ENCODE measurements at regions not wholly inside any gene's neighbourhood (a gene's known extent, or its start where the extent isn't known, plus 50 kb on each side); places are given as distances from the start of the nearest gene placed in this dataset.

DNA sequence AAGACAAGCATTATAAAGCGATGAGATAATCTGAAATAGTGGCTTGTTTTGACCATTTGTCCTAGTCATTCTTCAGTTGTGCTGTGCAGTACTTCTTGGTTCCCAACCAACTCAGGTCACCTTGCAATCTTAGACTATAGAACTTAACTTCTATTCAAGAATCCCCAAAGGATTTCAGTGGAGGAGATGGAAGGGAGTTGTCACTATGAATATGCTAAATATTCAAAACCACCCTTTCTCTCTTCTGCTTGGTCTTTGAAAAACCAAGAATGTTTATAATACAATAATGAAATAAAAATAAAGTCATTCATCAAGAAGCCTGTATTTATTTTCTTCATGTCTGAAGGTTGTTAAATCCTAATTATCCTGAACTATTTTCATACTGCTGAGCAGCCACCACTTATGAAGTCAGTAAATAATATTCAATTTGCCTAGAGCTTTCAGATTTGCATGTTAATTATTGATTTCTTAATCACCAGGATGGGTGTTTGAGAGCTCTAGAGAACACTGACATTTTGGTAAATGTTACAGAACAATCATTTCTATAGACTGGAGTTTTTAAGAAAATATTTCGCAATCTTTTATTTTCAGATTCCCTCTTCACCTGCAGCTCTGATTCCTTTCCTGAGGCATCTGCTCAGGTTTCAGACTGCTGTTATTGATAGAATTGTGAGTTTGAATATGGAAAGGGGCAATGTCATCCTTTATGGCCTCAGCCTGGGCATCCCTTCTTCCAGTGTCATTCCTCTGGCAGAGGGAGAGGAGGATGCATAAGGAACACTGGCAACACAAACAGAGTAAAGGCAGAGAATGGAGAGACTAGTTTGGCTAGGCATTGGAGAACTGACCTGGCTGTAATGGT is 91.5 kb upstream of the USP47 start:
- Histone ChIP-seq H3K4me2 (no peak overlapping the region), H3K27ac (no peak overlapping the region), H3K4me3 (no peak overlapping the region), H3K4me1 (no peaks in the 10 kb centered on the region), H3K9me3 (no peaks in the 10 kb centered on the region)
- FAIRE-seq (no peak), ATAC-seq (no peak), DNase-seq (ENCODE audit: low read depth in 1 of 2, low spot score in 1 of 2) (no peak)
- WGBS (ENCODE audit: missing lambda C conversion rate): 87% methylated on average over 2 of the region's 2 CpGs
- CTCF ChIA-PET: interaction anchor here (0.6 to 1.9 kb wide), 2 partner anchors 24 to 957 kb away, joined by 4 to 5 read pairs; no protein-coding TSS in a partner anchor
- POLR2A ChIA-PET: no interaction called here
- TF ChIP-seq CEBPB (IDR thresholded peaks at IDR 0.05): peak; percentile 57 to 73; a peak in 3 of 4 replicates
- no peak for TF ChIP-seq RCOR1 (IDR thresholded peaks at IDR 0.05; ENCODE audit: low read depth, low read length)

DNA sequence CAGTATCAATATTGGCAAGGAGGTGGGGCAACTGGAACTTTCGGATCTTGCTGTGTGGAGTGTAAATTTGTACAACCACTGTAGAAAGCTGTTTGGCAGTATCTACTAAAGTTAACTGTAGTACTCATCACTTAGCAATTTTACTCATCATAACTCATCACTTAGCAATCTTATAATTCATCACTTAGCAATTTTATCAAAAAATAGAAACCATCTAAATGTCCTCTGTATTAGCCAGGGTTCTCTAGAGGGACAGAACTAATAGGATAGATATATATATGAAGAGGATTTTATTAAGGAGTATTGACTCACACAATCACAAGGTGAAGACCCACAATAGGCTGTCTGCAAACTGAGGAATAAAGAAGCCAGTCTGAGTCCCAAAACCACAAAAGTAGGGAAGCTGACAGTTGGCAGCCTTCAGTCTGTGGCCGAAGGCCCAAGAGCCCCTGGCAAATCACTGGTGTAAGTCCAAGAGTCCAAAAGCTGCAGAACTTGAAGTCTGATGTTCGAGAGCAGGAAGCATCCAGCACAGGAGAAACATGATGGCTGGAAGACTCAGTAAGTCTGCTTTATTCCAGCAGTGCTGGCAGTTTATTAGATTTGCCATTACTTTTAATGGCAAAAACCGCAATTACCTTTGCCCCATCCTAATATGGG is 92.9 kb upstream of the USP47 start:
- no peak overlapping the region for H3K4me2 ChIP-seq
- H3K27ac ChIP-seq: no peak overlapping the region
- no peaks in the 10 kb centered on the region for H3K4me1 ChIP-seq
- ATAC-seq (no peak; a peak in 1 of 6 replicates), FAIRE-seq (no peak), DNase-seq (ENCODE audit: low read depth in 1 of 2, low spot score in 1 of 2) (no peak)
- H3K9me3 ChIP-seq: no peaks in the 10 kb centered on the region
- POLR2A ChIA-PET: no interaction called here
- WGBS (ENCODE audit: missing lambda C conversion rate): 20% methylated on average over 4 of the region's 4 CpGs
- CTCF ChIA-PET: interaction anchor here (1.5 kb wide), 1 partner anchor 38 kb away, joined by 4 read pairs; no protein-coding TSS in a partner anchor
- H3K4me3 ChIP-seq: no peak overlapping the region
- TF ChIP-seq, protein P1, sequence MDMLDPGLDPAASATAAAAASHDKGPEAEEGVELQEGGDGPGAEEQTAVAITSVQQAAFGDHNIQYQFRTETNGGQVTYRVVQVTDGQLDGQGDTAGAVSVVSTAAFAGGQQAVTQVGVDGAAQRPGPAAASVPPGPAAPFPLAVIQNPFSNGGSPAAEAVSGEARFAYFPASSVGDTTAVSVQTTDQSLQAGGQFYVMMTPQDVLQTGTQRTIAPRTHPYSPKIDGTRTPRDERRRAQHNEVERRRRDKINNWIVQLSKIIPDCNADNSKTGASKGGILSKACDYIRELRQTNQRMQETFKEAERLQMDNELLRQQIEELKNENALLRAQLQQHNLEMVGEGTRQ (IDR thresholded peaks at IDR 0.05): no peak
- TF ChIP-seq FOSL2 (IDR thresholded peaks at IDR 0.05) (no peak), FOSL2 (CRISPR knock-in tag; IDR thresholded peaks at IDR 0.05) (peak; percentile 34), CHD4 (IDR thresholded peaks at IDR 0.05; ENCODE audit: borderline replicate concordance) (no peak)

DNA sequence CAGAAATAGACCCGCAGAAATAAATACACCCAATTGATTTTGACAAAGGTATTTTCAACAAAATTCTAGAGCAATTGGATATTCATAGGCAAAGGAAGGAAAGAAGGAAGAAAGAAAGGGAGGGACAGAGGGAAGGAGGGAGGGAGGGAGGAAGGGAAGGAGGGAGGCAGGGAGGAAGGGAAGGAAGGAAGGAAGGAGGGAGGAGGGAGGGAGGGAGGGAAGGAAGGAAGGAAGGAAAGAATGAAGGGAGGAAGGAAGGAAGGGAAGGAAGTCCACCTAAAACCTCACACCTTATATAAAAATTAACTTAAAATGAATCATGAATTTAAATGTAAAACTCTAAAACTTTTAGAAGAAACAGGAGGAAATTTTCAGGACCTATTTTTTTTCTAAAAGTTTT is 94.2 kb upstream of the USP47 start:
- 79% methylated on average over 1 of the region's 1 CpG for WGBS (ENCODE audit: missing lambda C conversion rate)
- POLR2A ChIA-PET: no interaction called here
- ATAC-seq (no peak), DNase-seq (ENCODE audit: low read depth in 1 of 2, low spot score in 1 of 2) (no peak), FAIRE-seq (no peak)
- TF ChIP-seq RNF2 (IDR thresholded peaks at IDR 0.05; ENCODE audit: borderline replicate concordance, low read depth) (no peak), EHMT2 (IDR thresholded peaks at IDR 0.05; ENCODE audit: low read depth) (no peak), NR3C1 (IDR thresholded peaks at IDR 0.05) (no peak), EP300 (IDR thresholded peaks at IDR 0.05) (no peak), ZC3H11A (IDR thresholded peaks at IDR 0.05) (no peak)
- TF ChIP-seq, protein P2, sequence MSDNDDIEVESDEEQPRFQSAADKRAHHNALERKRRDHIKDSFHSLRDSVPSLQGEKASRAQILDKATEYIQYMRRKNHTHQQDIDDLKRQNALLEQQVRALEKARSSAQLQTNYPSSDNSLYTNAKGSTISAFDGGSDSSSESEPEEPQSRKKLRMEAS (IDR thresholded peaks at IDR 0.05): no peak
- CTCF ChIA-PET: no interaction called here
- H3K27ac ChIP-seq: no peak overlapping the region
- no peaks in the 10 kb centered on the region for H3K4me1 ChIP-seq
- no peak overlapping the region for H3K4me2 ChIP-seq
- H3K4me3 ChIP-seq: no peak overlapping the region
- no peaks in the 10 kb centered on the region for H3K9me3 ChIP-seq

DNA sequence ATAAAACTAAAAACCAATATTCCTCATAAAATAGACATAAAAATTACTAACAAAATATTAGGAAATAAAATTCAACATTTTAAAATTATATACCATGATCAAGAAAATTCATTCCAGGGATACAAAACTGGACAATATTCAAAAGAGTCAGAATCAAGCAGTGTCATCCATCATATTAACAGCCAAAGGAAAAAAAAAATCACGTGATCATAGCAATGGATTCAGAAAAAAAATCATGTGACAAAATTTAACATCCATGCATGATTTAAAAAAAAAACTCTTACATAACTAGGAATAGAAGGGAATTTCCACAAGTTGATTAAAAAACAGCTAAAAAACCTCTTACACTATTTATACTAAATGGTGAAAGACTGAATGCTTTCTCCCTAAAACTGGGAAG is 95.3 kb upstream of the USP47 start:
- no peak overlapping the region for H3K4me2 ChIP-seq
- TF ChIP-seq, protein P1 (IDR thresholded peaks at IDR 0.05): peak; percentile 59
- TF ChIP-seq, protein P3, sequence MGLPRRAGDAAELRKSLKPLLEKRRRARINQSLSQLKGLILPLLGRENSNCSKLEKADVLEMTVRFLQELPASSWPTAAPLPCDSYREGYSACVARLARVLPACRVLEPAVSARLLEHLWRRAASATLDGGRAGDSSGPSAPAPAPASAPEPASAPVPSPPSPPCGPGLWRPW (IDR thresholded peaks at IDR 0.05): no peak
- no peak overlapping the region for H3K4me3 ChIP-seq
- ChIA-PET CTCF (no interaction called here), POLR2A (no interaction called here)
- H3K9me3 ChIP-seq: no peaks in the 10 kb centered on the region
- DNase-seq (ENCODE audit: low read depth in 1 of 2, low spot score in 1 of 2) (no peak), ATAC-seq (no peak), FAIRE-seq (no peak)
- no peaks in the 10 kb centered on the region for H3K4me1 ChIP-seq
- H3K27ac ChIP-seq: no peak overlapping the region
- 39% methylated on average over 1 of the region's 1 CpG for WGBS (ENCODE audit: missing lambda C conversion rate)

Measured in A549 (cell line).